SJSA1 (cell line): ENCODE measurements at regions not wholly inside any gene's neighbourhood (a gene's known extent, or its start where the extent isn't known, plus 50 kb on each side); places are given as distances from the start of the nearest gene placed in this dataset.

Source experiments
- DNase-seq, 2 experiments: peaks; one replicate each; pipeline ENCODE4 v3.0.0-alpha.2; 2015 to 2020; ENCODE audit warnings: low spot score in 2 of 2, low read depth in 1 of 2
- H3K27ac ChIP-seq: fragments of 250-450 bp; sonication (Bioruptor Pico); 2 replicates; pipeline ENCODE4 v1.5.1; 2020; ENCODE audit warnings: mild to moderate bottlenecking, moderate library complexity
- H3K27me3 ChIP-seq: fragments of 250-450 bp; sonication (Bioruptor Pico); replicated peaks from 2 replicates; pipeline ENCODE4 v1.5.1; 2020; ENCODE audit warnings: mild to moderate bottlenecking, moderate library complexity
- H3K36me3 ChIP-seq: fragments of 250-450 bp; sonication (Bioruptor Pico); 2 replicates; pipeline ENCODE4 v1.5.1; 2020; ENCODE audit warnings: mild to moderate bottlenecking
- H3K4me1 ChIP-seq: fragments of 250-450 bp; sonication (Bioruptor Pico); replicated peaks from 2 replicates; pipeline ENCODE4 v1.6.1; 2021; ENCODE audit warnings: mild to moderate bottlenecking
- H3K4me3 ChIP-seq: fragments of 250-450 bp; sonication (Bioruptor Pico); 2 replicates; pipeline ENCODE4 v1.5.1; 2020; ENCODE audit warnings: mild to moderate bottlenecking
- H3K9me3 ChIP-seq: fragments of 250-450 bp; sonication (Bioruptor Pico); replicated peaks from 2 replicates; pipeline ENCODE4 v1.5.1; 2020; ENCODE audit warnings: mild to moderate bottlenecking

- H3K36me3 ChIP-seq, result no peaks in the 10 kb centered on the region
- no peak overlapping the region for H3K4me3 ChIP-seq
- no peaks in the 10 kb centered on the region for H3K9me3 ChIP-seq
- H3K4me1 ChIP-seq, result no peaks in the 10 kb centered on the region
- no peaks in the 10 kb centered on the region; the same call in 1 of the 2 replicates for H3K27me3 ChIP-seq
- H3K27ac ChIP-seq, result no peak overlapping the region
- DNase-seq, result no peak
Measured at GRCh38 chr2:217735034-217735433, 267.8 kb downstream of the TNS1 start.

- DNase-seq, result no peak
- Histone ChIP-seq H3K9me3 (no peaks in the 10 kb centered on the region), H3K4me3 (no peak overlapping the region), H3K36me3 (no peaks in the 10 kb centered on the region), H3K4me1 (no peaks in the 10 kb centered on the region), H3K27me3 (no peaks in the 10 kb centered on the region), H3K27ac (no peak overlapping the region)
Measured at GRCh38 chr2:217733461-217733860, 269.3 kb downstream of the TNS1 start.

- no peaks in the 10 kb centered on the region for H3K9me3 ChIP-seq
- H3K27ac ChIP-seq, result no peak overlapping the region
- H3K4me3 ChIP-seq, result no peak overlapping the region
- no peaks in the 10 kb centered on the region for H3K27me3 ChIP-seq
- H3K4me1 ChIP-seq, result no peaks in the 10 kb centered on the region
- DNase-seq, result no peak
- no peaks in the 10 kb centered on the region for H3K36me3 ChIP-seq
Measured at GRCh38 chr2:217732992-217733391, 269.8 kb downstream of the TNS1 start.

- Histone ChIP-seq H3K27ac (no peak overlapping the region), H3K27me3 (no peaks in the 10 kb centered on the region), H3K36me3 (no peaks in the 10 kb centered on the region), H3K9me3 (no peaks in the 10 kb centered on the region), H3K4me1 (no peaks in the 10 kb centered on the region), H3K4me3 (no peak overlapping the region)
- DNase-seq, result no peak
Measured at GRCh38 chr2:217731805-217732204, 271.0 kb downstream of the TNS1 start.

GRCh38 chr2:217729421-217730053, 273.3 kb downstream of the TNS1 start:
- no peak overlapping the region for H3K27ac ChIP-seq
- no peak for DNase-seq

GRCh38 chr2:217727801-217728200, 275.0 kb downstream of the TNS1 start:
- no peak overlapping the region for H3K27ac ChIP-seq
- H3K9me3 ChIP-seq, result no peaks in the 10 kb centered on the region
- DNase-seq, result no peak
- H3K4me3 ChIP-seq, result no peak overlapping the region
- H3K36me3 ChIP-seq, result no peaks in the 10 kb centered on the region
- H3K4me1 ChIP-seq, result no peaks in the 10 kb centered on the region
- no peaks in the 10 kb centered on the region for H3K27me3 ChIP-seq

More at GRCh38 chr2:217729421-217730053, 273.3 kb downstream of the TNS1 start:
- Histone ChIP-seq H3K4me1 (no peaks in the 10 kb centered on the region), H3K27me3 (no peaks in the 10 kb centered on the region), H3K9me3 (no peaks in the 10 kb centered on the region), H3K36me3 (no peaks in the 10 kb centered on the region), H3K4me3 (no peak overlapping the region)

- no peaks in the 10 kb centered on the region for H3K4me1 ChIP-seq
- no peaks in the 10 kb centered on the region for H3K9me3 ChIP-seq
- DNase-seq, result no peak
- H3K4me3 ChIP-seq, result no peak overlapping the region
- H3K27me3 ChIP-seq, result no peaks in the 10 kb centered on the region
- no peaks in the 10 kb centered on the region for H3K36me3 ChIP-seq
- no peak overlapping the region for H3K27ac ChIP-seq
Measured at GRCh38 chr2:217725409-217725808, 277.4 kb downstream of the TNS1 start.

- no peaks in the 10 kb centered on the region for H3K4me1 ChIP-seq
- no peaks in the 10 kb centered on the region for H3K9me3 ChIP-seq
- H3K27ac ChIP-seq, result no peak overlapping the region
- H3K36me3 ChIP-seq, result no peaks in the 10 kb centered on the region
- H3K27me3 ChIP-seq, result no peaks in the 10 kb centered on the region
- DNase-seq, result no peak
- H3K4me3 ChIP-seq, result no peak overlapping the region
Measured at GRCh38 chr2:217724471-217724870, 278.3 kb downstream of the TNS1 start.

- Histone ChIP-seq H3K36me3 (no peaks in the 10 kb centered on the region), H3K4me3 (no peak overlapping the region), H3K27me3 (no peaks in the 10 kb centered on the region), H3K27ac (no peak overlapping the region), H3K9me3 (no peaks in the 10 kb centered on the region), H3K4me1 (no peaks in the 10 kb centered on the region)
- no peak for DNase-seq
Measured at GRCh38 chr2:217723981-217724380, 278.8 kb downstream of the TNS1 start.

- DNase-seq, result no peak
- H3K27ac ChIP-seq, result no peak overlapping the region
- H3K36me3 ChIP-seq, result no peaks in the 10 kb centered on the region
- no peaks in the 10 kb centered on the region for H3K4me1 ChIP-seq
- H3K9me3 ChIP-seq, result no peaks in the 10 kb centered on the region
- H3K27me3 ChIP-seq, result no peaks in the 10 kb centered on the region
- no peak overlapping the region for H3K4me3 ChIP-seq
Measured at GRCh38 chr2:217722883-217723472, 279.8 kb downstream of the TNS1 start.

- H3K27ac ChIP-seq, result no peak overlapping the region
- no peaks in the 10 kb centered on the region for H3K36me3 ChIP-seq
- H3K4me3 ChIP-seq, result no peak overlapping the region
- DNase-seq, result no peak
- no peaks in the 10 kb centered on the region for H3K27me3 ChIP-seq
- H3K9me3 ChIP-seq, result no peaks in the 10 kb centered on the region
- peaks cover 13% of the 10 kb centered on the region for H3K4me1 ChIP-seq
Measured at GRCh38 chr2:217717646-217718045, 285.1 kb downstream of the TNS1 start.

- Histone ChIP-seq H3K36me3 (no peaks in the 10 kb centered on the region), H3K4me1 (peaks cover 13% of the 10 kb centered on the region), H3K4me3 (no peak overlapping the region), H3K27me3 (no peaks in the 10 kb centered on the region), H3K27ac (no peak overlapping the region), H3K9me3 (no peaks in the 10 kb centered on the region)
- no peak for DNase-seq
Measured at GRCh38 chr2:217715484-217715883, 287.3 kb downstream of the TNS1 start.

GRCh38 chr2:217714287-217714751, 288.5 kb downstream of the TNS1 start:
- DNase-seq, result peak; percentile 22 to 56
- H3K4me3 ChIP-seq, result no peak overlapping the region
- H3K36me3 ChIP-seq, result no peaks in the 10 kb centered on the region
- peaks cover 13% of the 10 kb centered on the region for H3K4me1 ChIP-seq
- no peaks in the 10 kb centered on the region for H3K27me3 ChIP-seq
- H3K9me3 ChIP-seq, result no peaks in the 10 kb centered on the region
- no peak overlapping the region for H3K27ac ChIP-seq

- DNase-seq, result peak; percentile 69 to 73
- H3K9me3 ChIP-seq, result no peaks in the 10 kb centered on the region
- no peaks in the 10 kb centered on the region for H3K27me3 ChIP-seq
- no peaks in the 10 kb centered on the region for H3K36me3 ChIP-seq
- H3K4me3 ChIP-seq, result no peak overlapping the region
- H3K27ac ChIP-seq, result no peak overlapping the region
- H3K4me1 ChIP-seq, result peaks cover 13% of the 10 kb centered on the region
Measured at GRCh38 chr2:217713395-217714286, 289.2 kb downstream of the TNS1 start.
